K562 (cell line): ENCODE measurements at regions not wholly inside any gene's neighbourhood (a gene's known extent, or its start where the extent isn't known, plus 50 kb on each side); places are given as distances from the start of the nearest gene placed in this dataset.

Experiments
- ELF4 ChIP-seq: fragments of 450-650 bp; formaldehyde crosslinking; IDR thresholded peaks from 2 replicates; pipeline ENCODE4 v1.4.0; 2022; ENCODE audit warnings: missing genetic modification characterization
- FOXA1 ChIP-seq: fragments of 450-650 bp; IDR thresholded peaks from 2 replicates; pipeline ENCODE4 v1.6.1; 2016; ENCODE audit warnings: mild to moderate bottlenecking, borderline replicate concordance
- GABPB2 ChIP-seq: fragments of 250-450 bp; sonication (Bioruptor Pico); conservative IDR thresholded peaks from 2 replicates; pipeline ENCODE4 v1.5.1; 2021; ENCODE audit warnings: mild to moderate bottlenecking
- HDAC2 ChIP-seq: fragments of 450-650 bp; IDR thresholded peaks from 2 replicates; pipeline ENCODE4 v1.6.1; 2016; ENCODE audit warnings: mild to moderate bottlenecking
- HMGN3 ChIP-seq: IDR thresholded peaks from 2 replicates; pipeline ENCODE4 v1.6.1; 2011; ENCODE audit warnings: borderline replicate concordance, low read depth, mild to moderate bottlenecking, mixed read lengths, low read length; ENCODE audit not compliant: insufficient read length; ENCODE audit errors: extremely low read depth
- NONO ChIP-seq, 2 experiments: fragments of 200-400 bp in 1 of 2; fragments of 450-650 bp in 1 of 2; formaldehyde crosslinking in 1 of 2; IDR thresholded peaks; 2 replicates each; pipeline ENCODE4 v1.6.1; 2017; ENCODE audit warnings: low read depth in 2 of 2, mild to moderate bottlenecking in 2 of 2, moderate library complexity in 2 of 2, low read length in 1 of 2
- SP1 ChIP-seq: sonication (generic); formaldehyde crosslinking; IDR thresholded peaks from 2 replicates; pipeline ENCODE4 v1.8.1; 2022; ENCODE audit warnings: mild to moderate bottlenecking, missing genetic modification reagents
- TCF7L2 ChIP-seq: fragments of 150-350 bp; IDR thresholded peaks from 2 replicates; pipeline ENCODE4 v1.6.1; 2016; ENCODE audit warnings: low read depth, mild to moderate bottlenecking, low read length, moderate library complexity
- ZBTB1 ChIP-seq: sonication (generic); formaldehyde crosslinking; IDR thresholded peaks from 2 replicates; pipeline ENCODE4 v1.8.1; 2023; ENCODE audit warnings: missing genetic modification reagents, low read depth, mild to moderate bottlenecking, borderline replicate concordance
- ZNF124 ChIP-seq: sonication (generic); formaldehyde crosslinking; IDR thresholded peaks from 2 replicates; pipeline ENCODE4 v1.8.1; 2022; ENCODE audit warnings: missing genetic modification reagents
- TF ChIP-seq, protein P1 (sequence below): fragments of 150-350 bp; IDR thresholded peaks from 2 replicates; pipeline ENCODE4 v1.6.1; 2014; ENCODE audit warnings: low read depth, mild to moderate bottlenecking, low read length, borderline replicate concordance
- TF ChIP-seq, protein P2 (sequence below): fragments of 250-450 bp; sonication (Bioruptor Pico); IDR thresholded peaks from 2 replicates; pipeline ENCODE4 v1.4.0; 2020; ENCODE audit warnings: mild to moderate bottlenecking

DNA sequence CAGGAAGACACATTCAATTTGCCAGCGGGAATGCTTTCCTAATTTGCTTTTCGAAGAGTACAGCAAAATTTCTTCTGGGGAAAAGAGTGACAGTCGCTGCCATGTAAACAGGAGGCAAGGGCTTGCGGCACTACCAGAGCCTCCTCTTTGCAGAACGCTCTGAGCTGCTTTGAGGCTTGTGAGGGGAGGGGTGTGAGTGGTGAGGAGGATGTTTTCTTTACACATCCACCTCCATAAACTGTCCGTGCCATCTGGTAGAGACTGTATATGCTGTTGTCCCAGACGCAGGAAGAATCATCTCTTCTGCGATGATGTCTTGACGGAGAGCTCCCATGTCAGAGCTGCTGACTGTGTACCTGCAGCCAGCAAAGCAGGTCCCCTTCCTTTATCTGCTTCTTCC is 138.0 kb downstream of the SOCS6 start:
- TF ChIP-seq SP1 (CRISPR knock-in tag) (no peak), TCF7L2 (no peak), ZBTB1 (no peak), GABPB2 (CRISPR knock-in tag) (no peak), HDAC2 (no peak), FOXA1 (no peak), HMGN3 (no peak), ELF4 (no peak), ZNF124 (no peak), NONO (IDR thresholded peaks at IDR 0.05; ENCODE audit: low read depth in 2 of 2, low read length in 1 of 2) (no peak)
- TF ChIP-seq, protein P1, sequence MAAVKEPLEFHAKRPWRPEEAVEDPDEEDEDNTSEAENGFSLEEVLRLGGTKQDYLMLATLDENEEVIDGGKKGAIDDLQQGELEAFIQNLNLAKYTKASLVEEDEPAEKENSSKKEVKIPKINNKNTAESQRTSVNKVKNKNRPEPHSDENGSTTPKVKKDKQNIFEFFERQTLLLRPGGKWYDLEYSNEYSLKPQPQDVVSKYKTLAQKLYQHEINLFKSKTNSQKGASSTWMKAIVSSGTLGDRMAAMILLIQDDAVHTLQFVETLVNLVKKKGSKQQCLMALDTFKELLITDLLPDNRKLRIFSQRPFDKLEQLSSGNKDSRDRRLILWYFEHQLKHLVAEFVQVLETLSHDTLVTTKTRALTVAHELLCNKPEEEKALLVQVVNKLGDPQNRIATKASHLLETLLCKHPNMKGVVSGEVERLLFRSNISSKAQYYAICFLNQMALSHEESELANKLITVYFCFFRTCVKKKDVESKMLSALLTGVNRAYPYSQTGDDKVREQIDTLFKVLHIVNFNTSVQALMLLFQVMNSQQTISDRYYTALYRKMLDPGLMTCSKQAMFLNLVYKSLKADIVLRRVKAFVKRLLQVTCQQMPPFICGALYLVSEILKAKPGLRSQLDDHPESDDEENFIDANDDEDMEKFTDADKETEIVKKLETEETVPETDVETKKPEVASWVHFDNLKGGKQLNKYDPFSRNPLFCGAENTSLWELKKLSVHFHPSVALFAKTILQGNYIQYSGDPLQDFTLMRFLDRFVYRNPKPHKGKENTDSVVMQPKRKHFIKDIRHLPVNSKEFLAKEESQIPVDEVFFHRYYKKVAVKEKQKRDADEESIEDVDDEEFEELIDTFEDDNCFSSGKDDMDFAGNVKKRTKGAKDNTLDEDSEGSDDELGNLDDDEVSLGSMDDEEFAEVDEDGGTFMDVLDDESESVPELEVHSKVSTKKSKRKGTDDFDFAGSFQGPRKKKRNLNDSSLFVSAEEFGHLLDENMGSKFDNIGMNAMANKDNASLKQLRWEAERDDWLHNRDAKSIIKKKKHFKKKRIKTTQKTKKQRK = no peak
- TF ChIP-seq, protein P2, sequence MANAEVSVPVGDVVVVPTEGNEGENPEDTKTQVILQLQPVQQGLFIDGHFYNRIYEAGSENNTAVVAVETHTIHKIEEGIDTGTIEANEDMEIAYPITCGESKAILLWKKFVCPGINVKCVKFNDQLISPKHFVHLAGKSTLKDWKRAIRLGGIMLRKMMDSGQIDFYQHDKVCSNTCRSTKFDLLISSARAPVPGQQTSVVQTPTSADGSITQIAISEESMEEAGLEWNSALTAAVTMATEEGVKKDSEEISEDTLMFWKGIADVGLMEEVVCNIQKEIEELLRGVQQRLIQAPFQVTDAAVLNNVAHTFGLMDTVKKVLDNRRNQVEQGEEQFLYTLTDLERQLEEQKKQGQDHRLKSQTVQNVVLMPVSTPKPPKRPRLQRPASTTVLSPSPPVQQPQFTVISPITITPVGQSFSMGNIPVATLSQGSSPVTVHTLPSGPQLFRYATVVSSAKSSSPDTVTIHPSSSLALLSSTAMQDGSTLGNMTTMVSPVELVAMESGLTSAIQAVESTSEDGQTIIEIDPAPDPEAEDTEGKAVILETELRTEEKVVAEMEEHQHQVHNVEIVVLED (CRISPR knock-in tag) = no peak
